ENCODE measurements at regions not wholly inside any gene's neighbourhood (a gene's known extent, or its start where the extent isn't known, plus 50 kb on each side); places are given as distances from the start of the nearest gene placed in this dataset.
"Not testable (repeated sequence)": the region's sequence is repeated elsewhere in the genome, so short reads cannot be mapped to it uniquely, and the experiment has no call there.

DNA sequence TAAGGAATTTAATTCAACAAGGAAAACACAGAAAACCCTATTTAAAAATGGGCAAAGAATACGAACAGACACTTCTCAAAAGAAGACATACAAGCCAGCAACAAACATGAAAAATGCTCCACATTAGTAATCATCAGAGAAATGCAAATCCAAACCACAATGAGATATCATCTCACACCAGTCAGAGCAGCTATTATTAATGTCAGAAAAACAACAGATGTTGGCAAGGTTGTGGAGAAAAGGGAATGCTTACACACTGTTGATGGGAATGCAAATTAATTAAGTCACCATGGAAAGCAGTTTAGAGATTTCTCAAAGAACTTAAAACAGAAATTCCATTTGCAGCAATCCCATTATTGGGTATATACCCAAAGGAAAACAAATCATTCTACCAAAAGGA lies 55.2 kb downstream of the GCC1 start:
- no peak for DNase-seq (ENCODE audit: low read depth)

DNA sequence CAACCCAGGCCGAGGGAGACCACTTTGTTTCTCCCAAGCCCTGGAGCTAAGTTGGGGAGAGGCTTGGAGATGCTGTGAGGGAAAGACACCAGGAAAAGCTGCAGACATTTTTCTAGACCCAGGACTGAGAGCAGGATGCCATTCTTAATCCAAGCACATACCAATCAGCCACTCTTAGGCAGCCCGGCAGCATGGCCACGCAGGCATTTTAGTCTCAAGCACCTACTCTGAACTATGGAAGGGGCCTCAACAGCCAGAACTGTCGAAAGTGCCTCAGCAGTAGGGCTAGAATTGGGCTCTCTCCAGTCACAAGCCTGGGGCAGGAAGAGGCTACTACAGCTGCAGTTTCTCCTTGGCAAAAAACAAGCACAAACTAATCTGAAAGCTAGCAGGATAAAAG lies 57.8 kb downstream of the GCC1 start:
- DNase-seq (ENCODE audit: low read depth), result no peak

DNA sequence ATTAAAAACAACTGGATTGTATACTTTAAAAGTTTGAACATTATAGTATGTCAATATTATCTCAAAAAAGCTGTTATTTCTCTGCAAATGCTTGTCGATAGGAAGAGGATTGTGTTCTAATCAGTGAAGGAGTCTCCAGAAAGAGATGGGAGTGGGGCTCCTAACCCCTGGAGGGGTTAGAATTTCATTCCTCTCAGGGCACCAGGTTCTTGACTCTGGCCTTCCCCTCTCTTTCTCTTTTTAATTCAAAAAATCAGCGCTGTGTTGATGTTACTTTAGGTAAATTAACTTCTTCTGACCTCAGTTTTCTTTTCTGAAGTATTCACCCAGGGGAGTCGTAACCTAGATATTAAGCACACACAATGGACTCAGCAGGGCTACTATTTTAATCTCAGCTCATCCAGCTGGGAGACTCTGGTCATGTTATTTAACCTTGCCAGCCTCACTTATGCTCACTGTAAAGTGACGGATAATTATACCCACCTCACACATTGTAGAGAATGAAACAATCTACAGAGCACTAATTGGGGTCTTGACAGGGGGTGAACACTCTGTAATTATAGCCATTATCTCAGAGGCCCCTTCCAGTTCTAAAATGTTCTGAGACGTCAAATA lies 59.4 kb downstream of the GCC1 start:
- DNase-seq (ENCODE audit: low read depth), result no peak

DNA sequence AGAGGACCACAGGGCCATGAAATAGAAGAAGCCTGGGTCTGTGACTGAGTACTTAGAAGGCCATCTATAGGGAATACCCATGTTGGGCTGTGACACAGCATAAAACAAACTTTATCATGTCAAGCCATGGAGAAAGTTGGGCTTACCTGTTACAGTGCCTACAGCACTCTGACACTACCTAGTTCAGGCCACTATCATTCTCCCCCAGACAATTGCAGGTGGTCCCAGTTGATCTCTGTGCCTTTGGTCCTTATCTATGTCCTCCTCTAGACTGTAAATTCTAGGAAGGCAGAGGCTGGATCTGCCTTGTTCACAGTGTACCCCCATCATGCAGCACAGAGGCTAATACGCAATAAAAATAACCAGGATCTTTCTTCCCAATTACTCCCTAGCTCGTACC lies 69.1 kb downstream of the GCC1 start:
- no peak for DNase-seq (ENCODE audit: low read depth)

DNA sequence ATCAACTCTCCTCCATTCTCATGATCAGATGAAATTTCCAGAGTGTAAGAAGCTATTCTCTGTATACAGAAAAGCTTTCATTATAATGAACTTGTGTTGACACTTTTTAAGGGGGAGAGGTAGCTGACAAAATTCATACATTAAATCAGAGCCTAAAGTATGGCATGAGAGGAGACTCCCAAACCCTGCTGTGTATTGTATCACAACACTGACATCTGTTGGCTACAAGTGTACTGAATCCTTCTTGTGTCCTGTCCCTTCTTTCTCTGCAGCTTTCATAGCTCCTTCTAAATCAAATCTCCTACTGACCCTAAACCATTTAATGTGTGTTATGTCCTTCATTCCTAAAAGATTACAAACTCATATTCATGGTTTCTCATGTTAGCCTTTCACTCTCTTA lies 70.9 kb downstream of the GCC1 start:
- DNase-seq (ENCODE audit: low read depth), result no peak

DNA sequence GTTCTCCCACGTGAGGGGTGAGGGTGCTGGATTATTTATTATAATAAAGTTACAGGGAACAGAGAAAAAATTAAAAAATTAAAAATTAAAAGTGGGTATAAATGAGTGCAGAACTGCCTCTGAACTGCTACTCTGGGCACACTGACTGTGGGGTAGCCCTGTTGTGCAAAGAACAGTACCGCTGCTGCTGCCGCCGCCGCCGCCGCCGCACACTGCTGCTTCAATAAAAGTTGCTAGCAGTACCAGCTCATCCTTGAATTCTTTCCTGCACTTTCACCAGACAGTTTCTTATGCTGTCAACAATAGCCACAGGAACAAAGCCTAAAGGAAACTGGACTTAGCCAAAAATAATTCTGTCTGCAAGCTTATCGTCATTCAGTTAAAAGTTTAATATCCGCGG lies 72.1 kb downstream of the GCC1 start:
- no peak for DNase-seq (ENCODE audit: low read depth)

DNA sequence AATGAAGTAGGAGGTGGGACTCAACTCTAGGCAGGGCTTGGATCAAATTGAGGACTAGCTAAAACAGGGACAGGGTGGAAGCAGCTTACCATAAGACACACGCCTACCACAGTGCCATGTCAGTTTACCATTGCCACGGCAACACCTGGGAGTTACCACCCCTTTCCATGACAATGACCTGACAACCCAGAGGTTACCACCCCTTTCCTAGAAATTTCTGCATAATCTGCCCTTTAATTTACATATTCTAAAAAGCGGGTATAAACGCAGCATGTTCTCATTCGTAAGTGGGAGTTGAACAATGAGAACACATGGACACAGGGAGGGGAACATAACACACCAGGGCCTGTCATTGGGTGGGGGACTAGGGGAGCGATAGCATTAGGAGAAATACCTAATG lies 72.7 kb downstream of the GCC1 start:
- no peak for DNase-seq (ENCODE audit: low read depth)

DNA sequence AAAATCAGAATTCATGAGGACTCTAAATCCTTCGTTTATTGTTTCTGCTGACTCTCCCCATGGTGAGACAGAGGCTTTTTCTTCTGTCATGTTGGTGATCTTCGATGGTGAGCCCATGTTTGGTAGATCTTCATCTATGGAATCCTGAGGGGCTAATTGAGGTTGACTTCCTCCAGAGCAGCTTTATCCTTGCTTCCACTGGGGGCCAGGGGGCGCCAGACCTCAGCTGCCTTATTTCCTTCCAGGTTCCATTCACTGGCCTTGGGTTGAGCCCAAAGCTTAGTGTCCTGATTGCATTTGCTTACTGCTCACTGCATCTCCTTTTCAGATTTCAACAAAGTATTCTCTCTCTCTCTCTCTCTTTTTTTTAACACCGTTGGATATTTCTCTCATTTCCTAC lies 80.7 kb downstream of the GCC1 start:
- no peak for DNase-seq (ENCODE audit: low read depth)

DNA sequence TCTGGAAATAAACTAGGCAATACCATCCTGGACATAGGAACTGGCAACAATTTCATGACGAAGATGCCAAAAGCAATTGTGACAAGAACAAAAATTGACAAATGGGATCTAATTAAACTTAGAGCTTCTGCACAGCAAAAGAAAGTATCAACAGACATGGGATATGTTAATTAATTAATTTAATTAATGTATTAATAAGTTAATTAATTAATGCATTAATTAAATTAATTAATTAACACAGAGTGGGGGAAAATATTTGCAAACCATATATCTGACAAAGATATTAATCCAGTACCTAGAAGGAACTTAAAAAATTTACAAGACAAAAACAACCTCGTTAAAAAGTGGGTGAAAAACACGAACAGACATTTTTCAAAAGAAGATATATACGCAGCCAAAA lies 83.6 kb downstream of the GCC1 start:
- DNase-seq (ENCODE audit: low read depth), result no peak

DNA sequence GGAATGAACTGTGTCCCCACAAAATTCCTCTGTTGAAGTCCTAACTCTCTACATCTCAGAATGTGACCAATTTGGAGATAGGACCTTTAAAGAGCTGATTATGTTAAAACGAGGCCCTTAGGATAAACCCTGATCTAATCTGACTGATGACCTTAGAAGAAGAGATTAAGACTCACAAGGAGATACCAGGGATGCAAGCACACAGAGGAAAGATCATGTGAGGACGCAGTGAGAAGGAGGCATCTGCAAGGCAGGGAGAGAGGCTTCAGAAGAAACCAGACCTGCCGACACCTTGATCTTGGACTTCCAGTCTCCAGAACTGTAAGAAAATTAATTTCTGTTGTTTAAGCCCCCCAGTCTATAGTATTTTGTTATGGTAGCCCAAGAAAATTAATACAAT lies 94.9 kb upstream of the ZNF800 start:
- DNase-seq (ENCODE audit: low read depth), result no peak

DNA sequence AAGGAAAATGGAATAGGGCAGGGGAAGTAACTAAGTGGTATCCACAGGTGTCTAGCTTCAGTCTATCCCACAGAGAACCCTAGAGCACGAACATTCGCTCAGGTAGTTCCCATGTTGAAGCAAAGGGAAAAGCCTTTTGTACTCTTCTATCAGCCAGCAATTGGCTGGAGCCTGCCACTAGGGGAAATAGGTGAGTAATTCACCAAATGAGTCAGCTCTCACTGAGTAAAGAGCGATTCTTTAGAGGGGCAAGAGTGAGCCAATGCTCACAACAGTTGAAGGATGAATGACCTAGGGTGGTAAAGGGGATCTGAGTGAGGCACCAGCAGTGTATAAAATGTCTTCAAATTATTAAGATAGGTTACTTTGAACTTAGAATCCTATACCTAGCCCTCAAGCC lies 94.1 kb upstream of the ZNF800 start:
- no peak for DNase-seq (ENCODE audit: low read depth)

DNA sequence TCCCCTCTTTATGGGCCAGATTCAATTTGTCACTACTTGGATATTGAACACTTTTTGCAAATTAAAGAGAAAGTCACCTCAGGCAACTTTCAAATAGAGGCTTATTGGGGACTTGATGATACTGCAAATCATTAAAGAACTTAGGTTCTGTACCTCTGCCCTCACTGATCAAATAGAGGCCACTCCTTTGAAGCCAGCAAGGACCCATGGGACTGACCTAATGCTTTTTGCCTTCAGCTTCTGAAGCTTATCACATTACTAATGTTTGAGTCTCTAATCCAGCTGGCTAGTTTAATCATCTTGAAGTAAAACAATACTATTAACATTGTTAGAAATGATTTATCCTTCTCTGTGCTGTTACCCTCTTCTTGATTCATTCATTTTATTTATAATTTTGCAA lies 93.0 kb upstream of the ZNF800 start:
- DNase-seq (ENCODE audit: low read depth), result no peak

DNA sequence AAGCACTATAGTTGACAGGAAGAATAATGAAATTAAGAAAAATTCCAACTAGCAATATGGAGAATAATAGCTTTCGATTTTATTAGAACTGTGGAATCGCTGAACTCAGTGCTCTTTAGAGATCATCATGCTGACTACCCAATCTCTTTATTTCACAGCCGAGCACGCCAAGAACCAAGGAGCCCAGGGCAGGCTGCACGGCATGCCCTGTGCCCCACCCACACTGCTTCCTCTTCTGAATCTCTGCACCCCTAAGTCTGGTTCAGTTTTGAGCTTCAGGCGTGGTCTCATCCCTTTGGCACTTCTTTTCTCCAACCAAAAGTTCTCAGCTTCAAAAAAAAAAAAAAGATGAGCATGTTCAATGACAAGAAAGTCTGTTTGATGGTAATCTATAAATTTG lies 92.4 kb upstream of the ZNF800 start:
- no peak for DNase-seq (ENCODE audit: low read depth)

DNA sequence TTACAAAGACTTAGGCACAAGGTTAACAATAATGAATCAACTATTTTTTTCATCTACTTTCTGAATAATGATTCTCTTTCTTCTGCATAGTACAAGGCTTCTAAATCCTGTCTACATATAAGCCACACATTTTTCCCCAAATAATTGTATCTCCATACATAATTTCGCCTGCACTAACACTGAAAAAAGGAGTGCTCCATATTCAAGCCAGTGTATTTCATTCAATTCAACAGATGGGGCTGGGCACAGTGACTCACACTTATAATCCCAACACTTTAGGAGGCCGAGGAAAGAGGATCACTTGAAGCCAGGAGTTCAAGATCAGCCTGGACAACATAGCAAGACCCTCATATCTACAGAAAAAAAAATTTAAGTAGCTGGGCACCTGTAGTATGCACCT lies 86.0 kb upstream of the ZNF800 start:
- no peak for DNase-seq (ENCODE audit: low read depth)

DNA sequence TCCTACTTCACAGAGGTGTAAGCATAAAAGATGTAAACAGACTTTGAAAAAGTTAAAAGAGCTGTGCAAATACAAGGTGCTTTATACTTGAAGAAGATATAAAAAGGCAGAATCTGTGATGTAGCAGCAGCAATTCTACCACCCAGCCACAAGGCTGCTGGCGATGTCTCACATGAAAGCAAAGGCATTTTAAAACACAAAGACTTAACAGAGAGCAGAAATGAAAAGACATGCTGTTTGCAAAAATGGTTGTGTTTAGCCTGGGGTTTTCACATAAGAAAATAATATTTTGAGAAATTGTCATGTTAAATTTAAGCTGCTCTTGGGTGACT lies 85.5 kb upstream of the ZNF800 start:
- no peak for DNase-seq (ENCODE audit: low read depth)

DNA sequence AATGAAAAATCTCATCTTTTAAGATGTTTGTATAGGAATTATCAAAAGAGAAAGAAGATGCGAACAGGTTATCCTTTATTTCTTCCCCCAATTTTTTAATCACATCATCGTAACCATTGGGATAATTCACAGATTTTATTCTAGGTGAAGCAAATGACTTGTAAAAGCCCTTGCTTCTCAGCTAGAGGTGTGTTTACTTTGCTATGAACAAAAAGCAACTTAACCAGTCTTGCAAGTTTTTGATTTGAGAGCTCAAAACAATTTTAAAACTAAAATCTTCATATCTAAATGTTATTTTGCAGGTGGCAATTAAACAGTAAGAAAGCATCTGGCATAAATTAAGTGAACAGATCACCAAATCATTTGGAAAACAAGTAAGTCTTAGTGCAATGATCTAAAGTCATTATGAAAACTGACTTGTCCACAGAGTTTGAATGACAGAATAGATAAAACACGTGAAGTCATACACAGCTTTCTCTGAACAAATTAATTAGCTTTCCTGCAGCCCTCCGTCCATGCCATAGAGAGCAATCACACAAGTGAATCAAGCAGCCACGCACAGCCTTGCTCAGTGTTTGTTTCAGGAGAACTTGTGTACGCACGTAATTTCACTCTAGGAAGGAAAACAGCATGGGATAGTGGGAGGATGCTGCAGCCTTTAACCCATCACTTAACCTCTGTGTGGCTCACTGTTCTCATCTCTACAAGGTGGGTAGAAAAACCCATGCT lies 85.0 kb upstream of the ZNF800 start:
- no peak for DNase-seq (ENCODE audit: low read depth)

DNA sequence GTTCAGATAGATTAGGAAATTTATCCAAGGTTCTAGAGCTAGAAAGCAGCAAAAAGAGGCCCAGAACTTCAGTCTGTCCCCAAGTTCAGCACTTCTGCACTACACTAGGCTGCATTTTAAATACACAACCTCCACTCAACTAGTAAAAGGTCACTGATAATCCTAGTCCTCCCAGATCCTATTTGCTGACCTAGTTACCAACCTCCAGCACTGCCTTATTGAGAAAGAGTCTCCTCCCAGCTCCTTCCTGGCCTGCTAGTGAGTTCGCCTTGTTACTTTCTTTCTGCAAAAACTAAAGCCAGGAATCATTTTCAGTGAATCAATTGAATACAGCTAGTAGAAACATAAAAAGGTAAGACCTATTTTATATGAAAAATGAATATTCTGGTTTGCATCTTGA lies 84.1 kb upstream of the ZNF800 start:
- no peak for DNase-seq (ENCODE audit: low read depth)

DNA sequence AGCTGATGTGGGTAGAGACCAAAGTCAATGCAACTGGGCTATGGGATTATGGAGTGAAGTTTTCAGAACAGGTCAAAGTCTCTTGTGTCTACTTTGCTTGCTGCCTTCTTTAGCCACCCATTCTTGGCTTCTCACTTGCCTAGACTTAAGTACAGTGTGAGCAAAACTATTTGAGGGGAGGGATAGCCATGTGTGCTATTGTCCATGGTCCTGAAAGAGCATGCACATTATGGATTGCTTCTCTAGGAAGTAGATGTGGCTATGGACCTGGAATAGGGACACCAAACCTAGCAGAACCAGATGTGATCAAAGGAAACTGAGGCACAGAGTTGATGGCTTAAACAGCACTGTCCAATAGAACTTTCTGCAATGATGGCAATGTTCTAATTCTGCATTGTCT lies 81.9 kb upstream of the ZNF800 start:
- DNase-seq (ENCODE audit: low read depth), result no peak

DNA sequence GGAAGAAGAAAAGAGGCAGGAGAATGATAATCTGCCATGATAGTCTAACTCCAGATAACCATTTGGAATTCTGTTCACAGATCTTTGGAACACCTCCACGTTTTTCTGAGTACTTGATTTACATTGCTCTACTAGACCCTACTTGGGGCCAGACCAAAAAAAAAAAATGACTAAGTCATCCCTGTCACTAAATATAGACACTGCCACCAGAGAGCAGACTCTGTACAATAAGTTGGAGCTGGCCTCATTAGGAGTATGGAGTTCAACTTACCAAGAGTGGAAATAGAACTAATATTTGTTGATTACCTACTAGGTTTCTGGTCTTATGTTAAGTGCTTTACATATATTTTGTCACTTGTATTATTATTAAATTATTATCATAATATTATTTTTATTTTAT lies 80.9 kb upstream of the ZNF800 start:
- DNase-seq (ENCODE audit: low read depth), result no peak

DNA sequence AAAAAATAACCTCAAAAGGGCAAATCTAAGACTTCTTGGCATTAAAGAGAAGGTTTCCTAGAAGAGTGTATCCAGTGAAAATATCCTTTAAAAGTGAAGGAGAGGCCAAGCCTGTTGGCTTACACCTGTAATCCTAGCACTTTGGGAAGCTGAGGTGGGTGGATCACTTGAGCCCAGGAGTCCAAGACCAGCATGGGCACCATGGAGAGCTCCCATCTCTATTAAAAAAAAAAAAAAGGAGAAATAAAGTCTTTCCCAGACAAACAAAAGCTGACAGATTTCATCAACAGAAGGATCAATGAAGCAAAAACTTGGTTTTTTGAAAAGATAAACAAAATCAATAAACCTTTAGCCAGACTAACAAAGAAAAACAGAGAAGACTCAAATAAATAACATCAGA lies 67.6 kb upstream of the ZNF800 start:
- DNase-seq (ENCODE audit: low read depth), result no peak

DNA sequence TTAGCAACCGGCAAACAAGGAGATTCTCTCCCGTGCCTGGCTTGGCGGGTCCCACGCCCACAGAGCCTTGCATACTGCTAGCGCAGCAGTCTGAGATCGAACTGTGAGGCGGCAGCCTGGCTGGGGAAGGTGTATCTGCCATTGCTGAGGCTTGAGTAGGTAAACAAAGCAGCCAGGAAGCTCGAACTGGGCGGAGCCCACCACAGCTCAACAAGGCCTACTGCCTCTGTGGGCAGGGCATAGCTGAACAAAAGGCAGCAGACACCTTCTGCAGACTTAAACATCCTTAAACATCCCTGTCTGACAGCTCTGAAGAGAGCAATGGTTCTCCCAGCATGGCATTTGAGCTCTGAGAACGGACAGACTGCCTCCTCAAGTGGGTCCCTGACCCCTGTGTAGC lies 58.8 kb upstream of the ZNF800 start:
- DNase-seq (ENCODE audit: low read depth), result not testable (repeated sequence)

DNA sequence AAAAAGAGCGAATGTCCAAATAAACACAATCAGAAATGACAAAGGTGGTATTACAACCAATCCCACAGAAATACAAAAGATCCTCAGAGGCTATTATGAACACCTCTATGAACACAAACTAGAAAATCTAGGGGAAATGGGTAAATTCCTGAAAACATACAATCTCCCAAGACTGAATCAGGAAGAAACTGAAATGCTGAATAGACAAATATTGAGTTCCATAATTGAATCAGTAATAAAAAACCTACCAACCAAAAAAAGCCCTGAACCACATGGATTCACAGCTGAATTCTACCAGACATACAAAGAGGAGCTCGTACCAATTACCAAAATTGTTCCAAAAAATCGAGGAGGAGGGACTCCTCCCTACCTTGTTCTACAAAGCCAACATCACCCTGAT lies 56.1 kb upstream of the ZNF800 start:
- DNase-seq (ENCODE audit: low read depth), result no peak

DNA sequence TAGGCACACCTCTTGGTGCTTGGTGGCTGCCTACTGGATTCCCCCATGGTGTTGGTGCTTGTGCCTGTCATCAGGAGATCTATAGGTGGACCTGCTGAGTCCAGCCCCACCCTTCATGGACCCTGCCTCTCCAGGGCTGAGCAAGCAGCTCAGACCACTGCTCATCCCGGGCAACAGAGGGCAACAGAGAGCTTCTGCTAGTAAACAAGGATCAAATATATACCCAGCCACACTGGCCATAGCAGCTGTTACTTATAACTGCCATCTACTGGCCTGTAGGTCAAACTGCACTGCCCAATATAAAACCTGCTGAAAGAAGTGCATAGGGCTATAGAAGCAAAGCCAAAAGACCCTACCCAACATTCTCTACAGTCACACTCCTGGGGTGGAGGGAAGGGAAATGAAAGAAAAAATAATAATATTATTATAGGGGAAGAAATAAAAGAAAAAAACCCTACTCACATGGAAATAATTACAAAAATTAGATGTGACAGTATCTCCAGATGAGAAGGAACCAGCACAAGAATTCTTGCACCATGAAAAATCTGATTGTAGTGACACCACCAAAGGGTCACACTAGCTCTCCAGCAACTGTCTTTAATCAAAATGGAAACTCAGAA lies 54.9 kb upstream of the ZNF800 start:
- peak; percentile 22 for DNase-seq (ENCODE audit: low read depth)

DNA sequence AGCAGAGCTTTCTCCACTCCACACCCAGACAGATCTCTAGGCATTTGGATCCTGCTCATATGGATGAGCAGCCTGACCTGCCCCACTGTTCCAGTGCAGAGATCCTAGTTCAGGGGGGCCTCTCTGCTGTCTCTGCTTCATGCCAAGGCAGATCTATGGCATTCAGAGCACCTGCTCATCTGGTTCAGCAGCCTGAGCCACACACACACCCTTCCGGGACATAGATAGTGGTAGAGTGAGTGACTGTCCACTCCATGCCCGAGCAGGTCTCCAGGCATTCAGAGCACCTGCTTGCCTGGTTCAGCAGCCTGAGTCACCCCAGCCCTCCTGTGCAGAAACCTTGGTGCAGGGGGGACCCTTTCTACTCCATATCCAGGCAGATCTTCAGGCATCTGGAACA lies 54.3 kb upstream of the ZNF800 start:
- DNase-seq (ENCODE audit: low read depth), result no peak
